Gastrocnemius medialis (tissue), 4 donors: ENCODE measurements at regions not wholly inside any gene's neighbourhood (a gene's known extent, or its start where the extent isn't known, plus 50 kb on each side); places are given as distances from the start of the nearest gene placed in this dataset.

Experiments
- ATAC-seq, 2 donors: fragments of 150-250 bp; one replicate each; pipeline ENCODE4 v1.9.1; 2016
- DNase-seq, 2 donors: peaks; one replicate each; pipeline ENCODE4 v3.0.0-alpha.2; 2019
- H3K27ac ChIP-seq, 4 donors: fragments of 200-600 bp; sonication (generic); 1 replicate in 1 of 4; 2 replicates in 3 of 4; pipeline ENCODE4 v1.5.1; 2016 to 2018; ENCODE audit warnings: mild to moderate bottlenecking in 2 of 4, moderate library complexity in 1 of 4
- H3K27me3 ChIP-seq, 3 donors: fragments of 200-600 bp; sonication (generic) in 2 of 3; 1 replicate in 1 of 3; 2 replicates in 2 of 3; pipeline versions ENCODE4 v1.5.1 to v1.6.0; 2016 to 2019; ENCODE audit warnings: mild to moderate bottlenecking in 1 of 3, moderate library complexity in 1 of 3
- H3K36me3 ChIP-seq, 2 donors: fragments of 200-600 bp; sonication (generic) in 1 of 2; one replicate each; pipeline ENCODE4 v1.5.1; 2017 to 2018
- H3K4me1 ChIP-seq, 2 donors: fragments of 200-600 bp; sonication (generic) in 1 of 2; one replicate each; pipeline ENCODE4 v1.5.1; 2016 to 2017; ENCODE audit warnings: mild to moderate bottlenecking in 2 of 2
- H3K4me3 ChIP-seq, 4 donors: fragments of 200-600 bp; sonication (generic) in 3 of 4; 1 replicate in 1 of 4; 2 replicates in 3 of 4; pipeline ENCODE4 v1.5.1; 2016 to 2019; ENCODE audit warnings: mild to moderate bottlenecking in 2 of 4
- H3K9me3 ChIP-seq, 3 donors: fragments of 200-600 bp; sonication (generic) in 2 of 3; 1 replicate in 1 of 3; 2 replicates in 2 of 3; pipeline ENCODE4 v1.5.1; 2016 to 2019
- CTCF ChIP-seq, 5 experiments: fragments of 450-650 bp in 3 of 5; fragments of 200-600 bp in 2 of 5; sonication (generic) in 2 of 5; IDR thresholded peaks in 4 of 5; conservative IDR thresholded peaks in 1 of 5; 1 replicate in 4 of 5; 2 replicates in 1 of 5; pipeline ENCODE4 v1.5.1; 2016 to 2019; ENCODE audit warnings: antibody characterized with exemption in 5 of 5, mild to moderate bottlenecking in 3 of 5, moderate library complexity in 3 of 5
- POLR2A ChIP-seq, 2 donors: fragments of 450-650 bp; IDR thresholded peaks; one replicate each; pipeline ENCODE4 v1.6.1; 2017; ENCODE audit warnings: antibody characterized with exemption in 2 of 2, mild to moderate bottlenecking in 2 of 2, moderate library complexity in 2 of 2
- in situ Hi-C, 4 donors: fragments of 200-750 bp; cut with MboI; loops; one replicate each; pipeline versions ENCODE4 v1.15.0 to v1.8.0; 2017; ENCODE audit warnings: low sequenced_read_pairs in 4 of 4
- intact Hi-C: fragments of 100-400 bp; cut with DNase I; formaldehyde crosslinking; loops from one replicate; pipeline ENCODE4 v1.15.1; 2023; ENCODE audit warnings: low total_unique reads

- Histone ChIP-seq H3K4me3 (no peak overlapping the region), H3K4me1 (no peaks in the 10 kb centered on the region), H3K9me3 (no peaks in the 10 kb centered on the region), H3K36me3 (no peaks in the 10 kb centered on the region), H3K27me3 (no peaks in the 10 kb centered on the region), H3K27ac (no peak overlapping the region)
- DNase-seq = no peak
- ATAC-seq = no peak
- in situ Hi-C loops = no loop called here
- intact Hi-C loops = no loop called here
- TF ChIP-seq CTCF (IDR thresholded peaks at IDR 0.05 in 4 of 5, conservative IDR thresholded peaks at IDR 0.05 in 1 of 5) (no peak), POLR2A (IDR thresholded peaks at IDR 0.05) (no peak)
These were observed 177.3 kb upstream of the PFKP start for GRCh38 chr10:2890093-2890492.

- in situ Hi-C loops = no loop called here
- H3K27ac ChIP-seq = no peak overlapping the region
- no peak for TF ChIP-seq CTCF (IDR thresholded peaks at IDR 0.05 in 4 of 5, conservative IDR thresholded peaks at IDR 0.05 in 1 of 5)
- TF ChIP-seq POLR2A (IDR thresholded peaks at IDR 0.05) = no peak
- ATAC-seq (no peak), DNase-seq (no peak)
- H3K4me1 ChIP-seq = no peaks in the 10 kb centered on the region
- no peaks in the 10 kb centered on the region for H3K27me3 ChIP-seq
- H3K4me3 ChIP-seq = no peak overlapping the region
- intact Hi-C loops = no loop called here
- H3K36me3 ChIP-seq = no peaks in the 10 kb centered on the region
- H3K9me3 ChIP-seq = no peaks in the 10 kb centered on the region
These were observed 178.8 kb upstream of the PFKP start for GRCh38 chr10:2888403-2889004.

- in situ Hi-C loops = no loop called here
- Histone ChIP-seq H3K36me3 (no peaks in the 10 kb centered on the region), H3K27ac (no peak overlapping the region), H3K9me3 (no peaks in the 10 kb centered on the region), H3K4me1 (no peaks in the 10 kb centered on the region), H3K4me3 (no peak overlapping the region), H3K27me3 (no peaks in the 10 kb centered on the region)
- intact Hi-C loops = no loop called here
- ATAC-seq (no peak), DNase-seq (no peak)
- TF ChIP-seq CTCF (IDR thresholded peaks at IDR 0.05 in 4 of 5, conservative IDR thresholded peaks at IDR 0.05 in 1 of 5) (no peak), POLR2A (IDR thresholded peaks at IDR 0.05) (no peak)
These were observed 179.8 kb upstream of the PFKP start for GRCh38 chr10:2887391-2888070.

GRCh38 chr10:2886662-2887061 lies 180.7 kb upstream of the PFKP start:
- in situ Hi-C loops (no loop called here), intact Hi-C loops (no loop called here)
- H3K4me3 ChIP-seq = no peak overlapping the region
- H3K27ac ChIP-seq = no peak overlapping the region
- H3K4me1 ChIP-seq = no peaks in the 10 kb centered on the region
- DNase-seq (no peak), ATAC-seq (no peak)
- no peaks in the 10 kb centered on the region for H3K36me3 ChIP-seq
- H3K27me3 ChIP-seq = no peaks in the 10 kb centered on the region
- no peaks in the 10 kb centered on the region for H3K9me3 ChIP-seq
- TF ChIP-seq POLR2A (IDR thresholded peaks at IDR 0.05) (no peak), CTCF (IDR thresholded peaks at IDR 0.05 in 4 of 5, conservative IDR thresholded peaks at IDR 0.05 in 1 of 5) (no peak)
